BE2C (cell line): ENCODE measurements at regions not wholly inside any gene's neighbourhood (a gene's known extent, or its start where the extent isn't known, plus 50 kb on each side); places are given as distances from the start of the nearest gene placed in this dataset.

ENCODE experiments used
- DNase-seq: peaks from one replicate; pipeline ENCODE4 v3.0.0-alpha.2; 2020
- H3K27me3 ChIP-seq: fragments of 250-450 bp; sonication (Bioruptor Pico); 2 replicates; pipeline ENCODE4 v1.5.1; 2020; ENCODE audit warnings: mild to moderate bottlenecking
- H3K36me3 ChIP-seq: fragments of 250-450 bp; sonication (Bioruptor Pico); 2 replicates; pipeline ENCODE4 v1.5.1; 2020; ENCODE audit warnings: mild to moderate bottlenecking
- H3K4me1 ChIP-seq: fragments of 250-450 bp; sonication (Bioruptor Pico); 2 replicates; pipeline ENCODE4 v1.5.1; 2020
- H3K4me3 ChIP-seq: 2 replicates; pipeline ENCODE4 v1.5.1; 2011; ENCODE audit warnings: low read depth, low read length
- H3K9me3 ChIP-seq: fragments of 250-450 bp; sonication (Bioruptor Pico); 2 replicates; pipeline ENCODE4 v1.5.1; 2020
- CTCF ChIP-seq: IDR thresholded peaks from 2 replicates; pipeline ENCODE4 v1.5.1; 2012; ENCODE audit warnings: mild to moderate bottlenecking, low read depth, low read length

GRCh38 chr7:106721816-106722785 is 61.1 kb upstream of the CCDC71L start:
- no peak overlapping the region for H3K4me3 ChIP-seq
- H3K4me1 ChIP-seq = no peaks in the 10 kb centered on the region
- DNase-seq = no peak
- no peaks in the 10 kb centered on the region for H3K27me3 ChIP-seq
- no peak for TF ChIP-seq CTCF
- no peaks in the 10 kb centered on the region for H3K9me3 ChIP-seq
- H3K36me3 ChIP-seq = no peaks in the 10 kb centered on the region

DNA sequence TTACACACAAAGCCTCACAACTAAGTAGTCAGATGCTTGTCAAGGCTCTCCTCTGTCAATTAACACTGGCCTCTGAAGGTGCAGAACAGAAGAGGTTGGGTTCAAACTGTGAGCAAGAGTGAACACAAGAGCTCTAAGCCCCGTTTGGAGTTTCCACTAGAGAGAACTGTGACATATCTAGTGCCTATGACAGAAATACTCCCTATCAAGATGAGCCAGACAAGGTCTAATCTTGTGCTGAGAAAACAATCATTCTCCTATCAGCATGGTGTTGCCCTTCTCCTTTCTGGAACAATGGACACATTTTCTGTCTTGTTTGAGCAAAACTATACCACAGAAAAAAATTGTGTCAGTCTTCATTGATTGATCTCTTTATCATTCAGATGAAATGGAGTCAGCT is 62.4 kb upstream of the CCDC71L start:
- Histone ChIP-seq H3K9me3 (no peaks in the 10 kb centered on the region), H3K4me1 (no peaks in the 10 kb centered on the region), H3K36me3 (no peaks in the 10 kb centered on the region), H3K27me3 (no peaks in the 10 kb centered on the region), H3K4me3 (no peak overlapping the region)
- DNase-seq = no peak
- no peak for TF ChIP-seq CTCF

DNA sequence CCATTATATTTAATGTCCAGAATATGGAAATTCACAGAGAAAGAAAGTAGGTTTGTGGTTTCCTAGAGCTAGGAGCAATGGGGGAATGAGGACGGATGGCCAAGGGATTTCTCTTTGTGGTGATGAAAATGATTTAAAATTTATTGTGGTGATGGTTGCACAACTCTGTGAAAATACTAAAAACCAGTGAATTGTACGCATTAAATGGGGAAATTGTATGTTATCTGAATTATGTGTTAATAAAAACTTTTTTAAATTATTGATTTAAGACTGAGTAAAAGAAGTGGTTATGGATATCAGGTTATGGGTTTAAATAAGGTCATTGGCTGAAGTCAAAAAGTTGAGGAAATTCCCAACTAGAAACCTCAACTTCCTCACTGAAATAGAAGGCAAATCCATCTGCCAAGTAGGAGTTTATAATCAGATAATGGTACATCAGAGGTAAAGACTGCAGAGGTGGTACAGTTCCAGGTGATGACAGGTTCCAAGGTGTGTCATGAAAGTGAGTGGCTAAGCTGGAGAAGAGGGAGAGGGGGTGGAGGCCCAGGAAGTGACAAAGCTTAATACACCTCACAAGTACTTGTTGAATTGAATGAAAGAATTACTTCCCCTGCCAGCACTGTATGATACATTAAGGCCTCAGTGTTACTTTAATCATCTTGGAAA is 68.9 kb upstream of the CCDC71L start:
- no peak for DNase-seq
- TF ChIP-seq CTCF = no peak

GRCh38 chr7:106731187-106731586 is 70.2 kb upstream of the CCDC71L start:
- Histone ChIP-seq H3K4me3 (no peak overlapping the region), H3K27me3 (no peaks in the 10 kb centered on the region)
- TF ChIP-seq CTCF = no peak

More for the DNA sequence above, 68.9 kb upstream of the CCDC71L start:
- H3K9me3 ChIP-seq = no peaks in the 10 kb centered on the region
- no peaks in the 10 kb centered on the region for H3K27me3 ChIP-seq
- no peaks in the 10 kb centered on the region for H3K4me1 ChIP-seq
- H3K4me3 ChIP-seq = no peak overlapping the region
- no peaks in the 10 kb centered on the region for H3K36me3 ChIP-seq

GRCh38 chr7:106731646-106732444 is 70.9 kb upstream of the CCDC71L start:
- DNase-seq = no peak
- no peaks in the 10 kb centered on the region for H3K9me3 ChIP-seq
- H3K36me3 ChIP-seq = no peaks in the 10 kb centered on the region
- H3K27me3 ChIP-seq = no peaks in the 10 kb centered on the region
- H3K4me1 ChIP-seq = peaks cover 2% of the 10 kb centered on the region
- no peak for TF ChIP-seq CTCF
- H3K4me3 ChIP-seq = no peak overlapping the region

More at GRCh38 chr7:106731187-106731586, 70.2 kb upstream of the CCDC71L start:
- Histone ChIP-seq H3K36me3 (no peaks in the 10 kb centered on the region), H3K9me3 (no peaks in the 10 kb centered on the region), H3K4me1 (no peaks in the 10 kb centered on the region; the same call in 1 of the 2 replicates)
- DNase-seq = no peak
